ENCODE measurements at regions not wholly inside any gene's neighbourhood (a gene's known extent, or its start where the extent isn't known, plus 50 kb on each side); places are given as distances from the start of the nearest gene placed in this dataset.

DNA sequence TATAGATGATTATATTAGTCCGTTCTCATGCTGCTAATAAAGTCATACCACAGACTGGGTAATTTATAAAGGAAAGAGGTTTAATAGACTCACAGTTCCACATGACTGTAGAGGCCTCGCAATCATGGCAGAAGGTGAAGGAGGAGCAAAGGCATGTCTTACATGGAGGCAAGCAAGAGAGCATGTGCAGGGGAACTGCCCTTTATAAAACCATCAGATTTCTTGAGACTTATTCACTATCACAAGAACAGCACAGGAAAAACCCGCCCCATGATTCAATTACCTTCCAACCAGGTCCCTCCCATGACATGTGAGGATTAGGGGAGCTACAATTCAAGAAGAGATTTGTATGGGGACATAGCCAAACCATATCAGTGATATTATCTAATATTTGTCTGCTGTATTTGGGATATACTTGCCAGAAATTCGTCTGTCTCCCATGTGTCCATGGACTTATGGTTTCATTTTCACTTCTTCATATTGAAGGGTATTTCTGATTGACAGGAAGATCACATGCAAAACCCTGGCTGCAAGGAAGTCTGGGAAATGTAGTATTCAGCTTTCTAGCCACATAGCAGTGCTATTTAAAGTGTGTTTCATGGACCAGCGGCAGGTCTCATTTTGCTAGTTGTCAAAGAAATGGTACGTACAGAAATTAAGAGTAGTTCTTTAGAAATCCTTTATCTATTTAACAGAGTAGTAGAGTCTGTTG, 50.5 kb upstream of the PAK5 start (continued):
- TF ChIP-seq, protein P1, sequence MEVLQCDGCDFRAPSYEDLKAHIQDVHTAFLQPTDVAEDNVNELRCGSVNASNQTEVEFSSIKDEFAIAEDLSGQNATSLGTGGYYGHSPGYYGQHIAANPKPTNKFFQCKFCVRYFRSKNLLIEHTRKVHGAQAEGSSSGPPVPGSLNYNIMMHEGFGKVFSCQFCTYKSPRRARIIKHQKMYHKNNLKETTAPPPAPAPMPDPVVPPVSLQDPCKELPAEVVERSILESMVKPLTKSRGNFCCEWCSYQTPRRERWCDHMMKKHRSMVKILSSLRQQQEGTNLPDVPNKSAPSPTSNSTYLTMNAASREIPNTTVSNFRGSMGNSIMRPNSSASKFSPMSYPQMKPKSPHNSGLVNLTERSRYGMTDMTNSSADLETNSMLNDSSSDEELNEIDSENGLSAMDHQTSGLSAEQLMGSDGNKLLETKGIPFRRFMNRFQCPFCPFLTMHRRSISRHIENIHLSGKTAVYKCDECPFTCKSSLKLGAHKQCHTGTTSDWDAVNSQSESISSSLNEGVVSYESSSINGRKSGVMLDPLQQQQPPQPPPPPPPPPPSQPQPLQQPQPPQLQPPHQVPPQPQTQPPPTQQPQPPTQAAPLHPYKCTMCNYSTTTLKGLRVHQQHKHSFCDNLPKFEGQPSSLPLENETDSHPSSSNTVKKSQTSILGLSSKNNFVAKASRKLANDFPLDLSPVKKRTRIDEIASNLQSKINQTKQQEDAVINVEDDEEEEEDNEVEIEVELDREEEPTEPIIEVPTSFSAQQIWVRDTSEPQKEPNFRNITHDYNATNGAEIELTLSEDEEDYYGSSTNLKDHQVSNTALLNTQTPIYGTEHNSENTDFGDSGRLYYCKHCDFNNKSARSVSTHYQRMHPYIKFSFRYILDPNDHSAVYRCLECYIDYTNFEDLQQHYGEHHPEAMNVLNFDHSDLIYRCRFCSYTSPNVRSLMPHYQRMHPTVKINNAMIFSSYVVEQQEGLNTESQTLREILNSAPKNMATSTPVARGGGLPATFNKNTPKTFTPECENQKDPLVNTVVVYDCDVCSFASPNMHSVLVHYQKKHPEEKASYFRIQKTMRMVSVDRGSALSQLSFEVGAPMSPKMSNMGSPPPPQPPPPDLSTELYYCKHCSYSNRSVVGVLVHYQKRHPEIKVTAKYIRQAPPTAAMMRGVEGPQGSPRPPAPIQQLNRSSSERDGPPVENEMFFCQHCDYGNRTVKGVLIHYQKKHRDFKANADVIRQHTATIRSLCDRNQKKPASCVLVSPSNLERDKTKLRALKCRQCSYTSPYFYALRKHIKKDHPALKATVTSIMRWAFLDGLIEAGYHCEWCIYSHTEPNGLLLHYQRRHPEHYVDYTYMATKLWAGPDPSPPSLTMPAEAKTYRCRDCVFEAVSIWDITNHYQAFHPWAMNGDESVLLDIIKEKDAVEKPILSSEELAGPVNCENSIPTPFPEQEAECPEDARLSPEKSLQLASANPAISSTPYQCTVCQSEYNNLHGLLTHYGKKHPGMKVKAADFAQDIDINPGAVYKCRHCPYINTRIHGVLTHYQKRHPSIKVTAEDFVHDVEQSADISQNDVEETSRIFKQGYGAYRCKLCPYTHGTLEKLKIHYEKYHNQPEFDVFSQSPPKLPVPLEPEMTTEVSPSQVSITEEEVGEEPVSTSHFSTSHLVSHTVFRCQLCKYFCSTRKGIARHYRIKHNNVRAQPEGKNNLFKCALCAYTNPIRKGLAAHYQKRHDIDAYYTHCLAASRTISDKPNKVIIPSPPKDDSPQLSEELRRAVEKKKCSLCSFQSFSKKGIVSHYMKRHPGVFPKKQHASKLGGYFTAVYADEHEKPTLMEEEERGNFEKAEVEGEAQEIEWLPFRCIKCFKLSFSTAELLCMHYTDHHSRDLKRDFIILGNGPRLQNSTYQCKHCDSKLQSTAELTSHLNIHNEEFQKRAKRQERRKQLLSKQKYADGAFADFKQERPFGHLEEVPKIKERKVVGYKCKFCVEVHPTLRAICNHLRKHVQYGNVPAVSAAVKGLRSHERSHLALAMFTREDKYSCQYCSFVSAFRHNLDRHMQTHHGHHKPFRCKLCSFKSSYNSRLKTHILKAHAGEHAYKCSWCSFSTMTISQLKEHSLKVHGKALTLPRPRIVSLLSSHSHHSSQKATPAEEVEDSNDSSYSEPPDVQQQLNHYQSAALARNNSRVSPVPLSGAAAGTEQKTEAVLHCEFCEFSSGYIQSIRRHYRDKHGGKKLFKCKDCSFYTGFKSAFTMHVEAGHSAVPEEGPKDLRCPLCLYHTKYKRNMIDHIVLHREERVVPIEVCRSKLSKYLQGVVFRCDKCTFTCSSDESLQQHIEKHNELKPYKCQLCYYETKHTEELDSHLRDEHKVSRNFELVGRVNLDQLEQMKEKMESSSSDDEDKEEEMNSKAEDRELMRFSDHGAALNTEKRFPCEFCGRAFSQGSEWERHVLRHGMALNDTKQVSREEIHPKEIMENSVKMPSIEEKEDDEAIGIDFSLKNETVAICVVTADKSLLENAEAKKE (CRISPR knock-in tag; IDR thresholded peaks at IDR 0.05) = no peak
- TF ChIP-seq POLR2AphosphoS5 (IDR thresholded peaks at IDR 0.05; ENCODE audit: low read depth) (no peak), CREB1 (CRISPR knock-in tag; IDR thresholded peaks at IDR 0.05; ENCODE audit: low read depth) (no peak), STAT1 (IDR thresholded peaks at IDR 0.05; ENCODE audit: unreplicated experiment) (no peak)
- TF ChIP-seq, protein P2, sequence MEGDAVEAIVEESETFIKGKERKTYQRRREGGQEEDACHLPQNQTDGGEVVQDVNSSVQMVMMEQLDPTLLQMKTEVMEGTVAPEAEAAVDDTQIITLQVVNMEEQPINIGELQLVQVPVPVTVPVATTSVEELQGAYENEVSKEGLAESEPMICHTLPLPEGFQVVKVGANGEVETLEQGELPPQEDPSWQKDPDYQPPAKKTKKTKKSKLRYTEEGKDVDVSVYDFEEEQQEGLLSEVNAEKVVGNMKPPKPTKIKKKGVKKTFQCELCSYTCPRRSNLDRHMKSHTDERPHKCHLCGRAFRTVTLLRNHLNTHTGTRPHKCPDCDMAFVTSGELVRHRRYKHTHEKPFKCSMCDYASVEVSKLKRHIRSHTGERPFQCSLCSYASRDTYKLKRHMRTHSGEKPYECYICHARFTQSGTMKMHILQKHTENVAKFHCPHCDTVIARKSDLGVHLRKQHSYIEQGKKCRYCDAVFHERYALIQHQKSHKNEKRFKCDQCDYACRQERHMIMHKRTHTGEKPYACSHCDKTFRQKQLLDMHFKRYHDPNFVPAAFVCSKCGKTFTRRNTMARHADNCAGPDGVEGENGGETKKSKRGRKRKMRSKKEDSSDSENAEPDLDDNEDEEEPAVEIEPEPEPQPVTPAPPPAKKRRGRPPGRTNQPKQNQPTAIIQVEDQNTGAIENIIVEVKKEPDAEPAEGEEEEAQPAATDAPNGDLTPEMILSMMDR (conservative IDR thresholded peaks at IDR 0.05; ENCODE audit: low read depth in 2 of 2) = no peak
